Stomach smooth muscle (tissue), 2 donors: ENCODE measurements at regions not wholly inside any gene's neighbourhood (a gene's known extent, or its start where the extent isn't known, plus 50 kb on each side); places are given as distances from the start of the nearest gene placed in this dataset.
"Not testable (repeated sequence)": the region's sequence is repeated elsewhere in the genome, so short reads cannot be mapped to it uniquely, and the experiment has no call there.

ENCODE experiments used
- H3K27ac ChIP-seq: one replicate; pipeline ENCODE4 v1.7.0; 2013; ENCODE audit warnings: mild to moderate bottlenecking, low read length, inconsistent platforms
- H3K27me3 ChIP-seq, 2 donors: one replicate each; pipeline ENCODE4 v1.7.0; 2013; ENCODE audit warnings: low read length in 2 of 2; ENCODE audit not compliant: insufficient read depth in 2 of 2, control insufficient read depth in 1 of 2
- H3K36me3 ChIP-seq, 2 donors: one replicate each; pipeline ENCODE4 v1.7.0; 2013; ENCODE audit warnings: low read length in 2 of 2; ENCODE audit not compliant: control insufficient read depth in 2 of 2, insufficient read depth in 2 of 2
- H3K4me1 ChIP-seq: one replicate; pipeline ENCODE4 v1.7.0; 2013; ENCODE audit warnings: low read length; ENCODE audit not compliant: control insufficient read depth, insufficient read depth
- H3K4me3 ChIP-seq, 2 donors: one replicate each; pipeline ENCODE4 v1.7.0; 2013; ENCODE audit warnings: low read length in 2 of 2
- H3K9ac ChIP-seq, 2 donors: one replicate each; pipeline ENCODE4 v1.7.0; 2013; ENCODE audit warnings: low read length in 2 of 2, mild to moderate bottlenecking in 1 of 2
- H3K9me3 ChIP-seq, 2 donors: one replicate each; pipeline ENCODE4 v1.7.0; 2013; ENCODE audit warnings: low read length in 2 of 2; ENCODE audit not compliant: control insufficient read depth in 2 of 2
- donor health status: healthy.
- donor health status: Pancreatic carcinoma.

- H3K9me3 ChIP-seq, result no peaks in the 10 kb centered on the region
- H3K4me1 ChIP-seq, result peaks cover 2% of the 10 kb centered on the region
- no peaks in the 10 kb centered on the region for H3K27me3 ChIP-seq
- no peak overlapping the region for H3K27ac ChIP-seq
- no peak overlapping the region for H3K9ac ChIP-seq
- H3K4me3 ChIP-seq, result peak overlapping the region in 1 of 2 donors; percentile 22
- no peaks in the 10 kb centered on the region for H3K36me3 ChIP-seq
Measured at GRCh38 chr16:80899809-80900592, 95.6 kb upstream of the CDYL2 start.

DNA sequence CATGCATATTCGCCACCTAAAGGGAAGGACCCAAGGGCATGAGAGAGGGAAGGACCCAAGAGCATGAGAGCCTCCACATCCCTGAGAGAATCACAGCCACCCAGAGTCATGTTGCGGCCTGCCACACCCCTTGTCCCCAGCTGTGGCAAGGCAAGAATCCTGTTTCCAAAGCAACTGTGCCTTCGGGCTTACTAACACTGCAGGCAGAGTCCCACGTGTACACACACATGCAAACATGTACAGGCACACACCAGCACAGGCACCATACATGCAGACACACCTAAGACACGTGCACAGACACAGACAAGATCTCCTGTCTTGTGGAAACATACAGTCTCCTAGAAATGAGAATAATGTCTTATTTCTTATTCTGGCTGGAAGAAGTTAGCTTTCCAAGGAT is 92.4 kb upstream of the CDYL2 start:
- no peak overlapping the region for H3K9ac ChIP-seq
- H3K4me1 ChIP-seq, result peaks cover 2% of the 10 kb centered on the region
- no peak overlapping the region for H3K4me3 ChIP-seq
- H3K9me3 ChIP-seq, result no peaks in the 10 kb centered on the region
- no peaks in the 10 kb centered on the region for H3K27me3 ChIP-seq
- H3K36me3 ChIP-seq, result no peaks in the 10 kb centered on the region
- H3K27ac ChIP-seq, result no peak overlapping the region

GRCh38 chr16:80894091-80894490 is 89.7 kb upstream of the CDYL2 start:
- no peaks in the 10 kb centered on the region for H3K36me3 ChIP-seq
- H3K4me1 ChIP-seq, result no peaks in the 10 kb centered on the region
- H3K9ac ChIP-seq, result no peak overlapping the region
- H3K27me3 ChIP-seq, result no peaks in the 10 kb centered on the region
- H3K9me3 ChIP-seq, result no peaks in the 10 kb centered on the region
- H3K4me3 ChIP-seq, result no peak overlapping the region
- no peak overlapping the region for H3K27ac ChIP-seq

GRCh38 chr16:80893686-80894085 is 89.3 kb upstream of the CDYL2 start:
- H3K4me1 ChIP-seq, result no peaks in the 10 kb centered on the region

DNA sequence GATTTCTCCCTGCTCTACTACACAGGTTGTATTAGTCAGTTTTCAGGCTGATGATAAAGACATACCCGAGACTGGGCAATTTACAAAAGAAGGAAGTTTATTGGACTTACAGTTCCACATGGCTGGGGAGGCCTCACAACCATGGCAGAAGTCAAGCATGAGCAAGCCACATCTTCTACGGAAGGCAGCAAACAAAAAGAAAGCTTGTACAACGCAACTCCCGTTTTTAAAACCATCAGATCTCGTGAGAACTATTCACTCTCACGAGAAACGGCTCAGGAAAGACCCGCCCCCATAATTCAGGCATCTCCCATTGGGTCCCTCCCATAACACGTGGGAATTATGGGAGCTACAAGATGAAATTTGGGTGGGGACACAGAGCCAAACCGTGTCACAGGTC is 88.0 kb upstream of the CDYL2 start:
- not testable (repeated sequence) for H3K36me3 ChIP-seq, H3K4me1 ChIP-seq, H3K27me3 ChIP-seq, H3K9ac ChIP-seq, H3K27ac ChIP-seq, H3K4me3 ChIP-seq, H3K9me3 ChIP-seq

More at GRCh38 chr16:80893686-80894085, 89.3 kb upstream of the CDYL2 start:
- Histone ChIP-seq H3K9me3 (no peaks in the 10 kb centered on the region), H3K9ac (no peak overlapping the region), H3K27me3 (no peaks in the 10 kb centered on the region), H3K27ac (no peak overlapping the region), H3K36me3 (no peaks in the 10 kb centered on the region), H3K4me3 (no peak overlapping the region)

- Histone ChIP-seq H3K27ac (no peak overlapping the region), H3K9me3 (no peaks in the 10 kb centered on the region), H3K36me3 (no peaks in the 10 kb centered on the region), H3K27me3 (no peaks in the 10 kb centered on the region), H3K4me1 (no peaks in the 10 kb centered on the region), H3K4me3 (no peak overlapping the region), H3K9ac (no peak overlapping the region)
Measured at GRCh38 chr16:80889779-80890359, 85.5 kb upstream of the CDYL2 start.

DNA sequence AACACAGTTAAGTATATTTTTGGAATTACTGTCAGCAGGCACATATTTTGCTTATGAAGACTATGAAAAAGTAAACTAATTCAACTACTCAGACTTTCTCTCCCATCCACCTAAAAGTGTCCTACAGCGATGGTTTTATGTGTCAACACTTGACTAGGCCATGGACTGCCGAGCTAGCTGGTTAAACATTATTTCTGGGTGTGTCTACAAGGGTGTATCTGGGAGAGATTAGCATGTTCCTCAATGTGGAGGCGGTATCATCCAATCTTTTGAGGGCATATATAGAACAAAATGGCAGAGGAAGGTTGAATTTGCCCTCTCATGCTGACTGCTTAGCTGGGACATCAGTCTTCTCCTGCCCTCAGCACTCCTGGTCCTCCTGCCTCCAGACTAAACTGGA is 82.7 kb upstream of the CDYL2 start:
- no peaks in the 10 kb centered on the region for H3K36me3 ChIP-seq
- no peak overlapping the region for H3K27ac ChIP-seq
- H3K27me3 ChIP-seq, result no peaks in the 10 kb centered on the region
- H3K9ac ChIP-seq, result no peak overlapping the region
- H3K4me1 ChIP-seq, result no peaks in the 10 kb centered on the region
- H3K9me3 ChIP-seq, result no peaks in the 10 kb centered on the region
- H3K4me3 ChIP-seq, result no peak overlapping the region

DNA sequence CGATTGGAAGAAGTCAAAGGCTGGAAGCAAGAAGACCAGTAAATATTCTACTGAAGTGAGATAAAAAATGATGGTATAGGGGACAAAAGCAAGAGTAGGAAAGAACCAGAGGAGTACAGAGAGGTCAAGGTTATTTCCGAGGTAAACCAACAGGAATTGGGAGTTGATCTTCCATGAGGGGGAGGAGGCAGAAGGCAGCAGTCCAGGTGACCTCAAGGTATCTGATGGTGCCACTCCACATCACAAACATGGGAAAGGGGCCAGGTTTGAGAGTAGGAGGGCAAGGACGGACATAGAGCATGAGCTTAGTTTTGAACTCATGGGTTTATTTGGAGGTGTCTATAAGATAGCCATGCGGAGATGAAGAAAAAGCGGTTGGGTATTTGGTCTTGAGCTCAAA is 79.4 kb upstream of the CDYL2 start:
- H3K27ac ChIP-seq, result no peak overlapping the region
- no peaks in the 10 kb centered on the region for H3K27me3 ChIP-seq
- H3K4me1 ChIP-seq, result no peaks in the 10 kb centered on the region

GRCh38 chr16:80883159-80883642 is 78.8 kb upstream of the CDYL2 start:
- H3K27me3 ChIP-seq, result no peaks in the 10 kb centered on the region
- H3K9ac ChIP-seq, result no peak overlapping the region
- H3K9me3 ChIP-seq, result peaks cover 0 to 4% of the 10 kb centered on the region in 2 donors
- H3K36me3 ChIP-seq, result no peaks in the 10 kb centered on the region
- no peaks in the 10 kb centered on the region for H3K4me1 ChIP-seq
- H3K27ac ChIP-seq, result no peak overlapping the region
- no peak overlapping the region for H3K4me3 ChIP-seq

More for the DNA sequence above, 79.4 kb upstream of the CDYL2 start:
- Histone ChIP-seq H3K9me3 (peaks cover 0 to 4% of the 10 kb centered on the region in 2 donors), H3K4me3 (no peak overlapping the region), H3K9ac (no peak overlapping the region), H3K36me3 (no peaks in the 10 kb centered on the region)

- Histone ChIP-seq H3K27ac (no peak overlapping the region), H3K9me3 (peaks cover 0 to 4% of the 10 kb centered on the region in 2 donors), H3K4me3 (no peak overlapping the region), H3K27me3 (no peaks in the 10 kb centered on the region), H3K4me1 (no peaks in the 10 kb centered on the region), H3K36me3 (no peaks in the 10 kb centered on the region), H3K9ac (no peak overlapping the region)
Measured at GRCh38 chr16:80875616-80876015, 71.2 kb upstream of the CDYL2 start.

- no peak overlapping the region for H3K4me3 ChIP-seq
- no peak overlapping the region for H3K27ac ChIP-seq
Measured at GRCh38 chr16:80874925-80875324, 70.5 kb upstream of the CDYL2 start.

More at GRCh38 chr16:80874925-80875324, 70.5 kb upstream of the CDYL2 start:
- no peak overlapping the region for H3K9ac ChIP-seq
- no peaks in the 10 kb centered on the region for H3K27me3 ChIP-seq
- no peaks in the 10 kb centered on the region for H3K36me3 ChIP-seq
- no peaks in the 10 kb centered on the region for H3K9me3 ChIP-seq
- no peaks in the 10 kb centered on the region for H3K4me1 ChIP-seq
